GM23338 (cell line): ENCODE measurements at regions not wholly inside any gene's neighbourhood (a gene's known extent, or its start where the extent isn't known, plus 50 kb on each side); places are given as distances from the start of the nearest gene placed in this dataset.

Source experiments
- ATAC-seq: fragments of 200-7000 bp; cut with Tn5 transposase; 3 replicates; pipeline ENCODE4 v1.9.1; 2020
- DNase-seq: peaks from one replicate; pipeline ENCODE4 v3.0.0-alpha.2; 2015; ENCODE audit warnings: low spot score
- H2AFZ ChIP-seq: fragments of 200-600 bp; sonication (generic); 2 replicates; pipeline ENCODE4 v1.8.0; 2016; ENCODE audit warnings: antibody characterized with exemption, mild to moderate bottlenecking, moderate library complexity
- H3F3A ChIP-seq: fragments of 200-600 bp; sonication (generic); replicated peaks from 2 replicates; pipeline ENCODE4 v1.8.0; 2017; ENCODE audit warnings: antibody characterized with exemption, mixed run types, low read depth
- H3K27ac ChIP-seq: fragments of 200-600 bp; sonication (generic); 2 replicates; pipeline ENCODE4 v1.6.1; 2016; ENCODE audit warnings: low read depth
- H3K27me3 ChIP-seq: fragments of 200-600 bp; sonication (generic); 2 replicates; pipeline ENCODE4 v1.8.0; 2016; ENCODE audit warnings: mild to moderate bottlenecking, mixed run types, moderate library complexity; ENCODE audit not compliant: insufficient read depth
- H3K36me3 ChIP-seq: fragments of 200-600 bp; sonication (generic); 2 replicates; pipeline ENCODE4 v1.8.0; 2016; ENCODE audit warnings: mild to moderate bottlenecking; ENCODE audit not compliant: insufficient read depth
- H3K4me1 ChIP-seq: fragments of 200-600 bp; sonication (generic); 2 replicates; pipeline ENCODE4 v1.8.0; 2016; ENCODE audit warnings: mild to moderate bottlenecking, moderate library complexity; ENCODE audit not compliant: insufficient read depth
- H3K4me2 ChIP-seq: fragments of 200-600 bp; sonication (generic); 2 replicates; pipeline ENCODE4 v1.7.1; 2017; ENCODE audit warnings: mixed run types
- H3K4me3 ChIP-seq: fragments of 200-600 bp; sonication (generic); 2 replicates; pipeline ENCODE4 v1.6.1; 2016; ENCODE audit warnings: mixed run types
- H3K79me2 ChIP-seq: fragments of 200-600 bp; sonication (generic); replicated peaks from 2 replicates; pipeline ENCODE4 v1.8.0; 2017; ENCODE audit warnings: mild to moderate bottlenecking; ENCODE audit not compliant: insufficient read depth
- H3K9me2 ChIP-seq: fragments of 200-600 bp; sonication (generic); 2 replicates; pipeline ENCODE4 v1.8.0; 2017; ENCODE audit not compliant: insufficient read depth
- H4K20me1 ChIP-seq: fragments of 200-600 bp; sonication (generic); replicated peaks from 2 replicates; pipeline ENCODE4 v1.8.0; 2017; ENCODE audit warnings: mild to moderate bottlenecking; ENCODE audit not compliant: insufficient read depth
- H3K27ac Mint-ChIP-seq: 2 replicates; pipeline ENCODE4 v1.8.0; 2020; ENCODE audit warnings: inconsistent platforms, mild to moderate bottlenecking, moderate library complexity, mixed read lengths
- H3K27me3 Mint-ChIP-seq: 3 replicates; pipeline ENCODE4 v1.8.0; 2022; ENCODE audit warnings: low read depth, mild to moderate bottlenecking, moderate library complexity, mixed read lengths, inconsistent platforms; ENCODE audit not compliant: insufficient read depth, poor library complexity
- H3K36me3 Mint-ChIP-seq: 3 replicates; pipeline ENCODE4 v1.8.0; 2021; ENCODE audit warnings: low read depth, mild to moderate bottlenecking, inconsistent platforms, moderate library complexity, mixed read lengths
- H3K4me1 Mint-ChIP-seq: 3 replicates; pipeline ENCODE4 v1.8.0; 2020; ENCODE audit warnings: mild to moderate bottlenecking, inconsistent platforms, mixed read lengths
- H3K4me3 Mint-ChIP-seq: 3 replicates; pipeline ENCODE4 v1.8.0; 2021; ENCODE audit warnings: moderate library complexity, mild to moderate bottlenecking, inconsistent platforms, mixed read lengths
- H3K9me3 Mint-ChIP-seq: 3 replicates; pipeline ENCODE4 v1.8.0; 2020; ENCODE audit warnings: moderate library complexity, mild to moderate bottlenecking, inconsistent platforms, mixed read lengths
- EZH2phosphoT487 ChIP-seq: fragments of 200-600 bp; sonication (generic); IDR thresholded peaks from one replicate; pipeline ENCODE4 v1.8.1; 2018; ENCODE audit warnings: antibody characterized with exemption; ENCODE audit not compliant: unreplicated experiment
- JUNB ChIP-seq: IDR thresholded peaks from one replicate; pipeline ENCODE4 v1.6.1; 2016; ENCODE audit warnings: antibody characterized with exemption; ENCODE audit not compliant: unreplicated experiment
- POLR2AphosphoS5 ChIP-seq: IDR thresholded peaks from 2 replicates; pipeline ENCODE4 v1.6.1; 2016; ENCODE audit warnings: antibody characterized with exemption, low read depth
- STAT1 ChIP-seq: IDR thresholded peaks from one replicate; pipeline ENCODE4 v1.6.1; 2016; ENCODE audit warnings: antibody characterized with exemption; ENCODE audit not compliant: unreplicated experiment
- ZNF331 ChIP-seq: fragments of 250-450 bp; sonication (Bioruptor Pico); IDR thresholded peaks from 2 replicates; pipeline ENCODE4 v1.5.0; 2020; ENCODE audit warnings: low read depth, mild to moderate bottlenecking, moderate library complexity
- TF ChIP-seq, protein P1 (sequence below): fragments of 250-450 bp; sonication (Bioruptor Pico); IDR thresholded peaks from 2 replicates; pipeline ENCODE4 v1.5.0; 2020; ENCODE audit warnings: mild to moderate bottlenecking, moderate library complexity
- TF ChIP-seq, protein P2 (sequence below), 2 experiments: fragments of 200-600 bp in 1 of 2; sonication (generic) in 1 of 2; conservative IDR thresholded peaks; 2 replicates each; pipeline versions ENCODE4 v1.5.1 to v1.6.1; 2016 to 2017; ENCODE audit warnings: antibody characterized with exemption in 2 of 2, low read depth in 2 of 2, mild to moderate bottlenecking in 2 of 2, moderate library complexity in 1 of 2
- TF ChIP-seq, protein P3 (sequence below): IDR thresholded peaks from 2 replicates; pipeline ENCODE4 v1.6.1; 2016; ENCODE audit warnings: antibody characterized with exemption

DNA sequence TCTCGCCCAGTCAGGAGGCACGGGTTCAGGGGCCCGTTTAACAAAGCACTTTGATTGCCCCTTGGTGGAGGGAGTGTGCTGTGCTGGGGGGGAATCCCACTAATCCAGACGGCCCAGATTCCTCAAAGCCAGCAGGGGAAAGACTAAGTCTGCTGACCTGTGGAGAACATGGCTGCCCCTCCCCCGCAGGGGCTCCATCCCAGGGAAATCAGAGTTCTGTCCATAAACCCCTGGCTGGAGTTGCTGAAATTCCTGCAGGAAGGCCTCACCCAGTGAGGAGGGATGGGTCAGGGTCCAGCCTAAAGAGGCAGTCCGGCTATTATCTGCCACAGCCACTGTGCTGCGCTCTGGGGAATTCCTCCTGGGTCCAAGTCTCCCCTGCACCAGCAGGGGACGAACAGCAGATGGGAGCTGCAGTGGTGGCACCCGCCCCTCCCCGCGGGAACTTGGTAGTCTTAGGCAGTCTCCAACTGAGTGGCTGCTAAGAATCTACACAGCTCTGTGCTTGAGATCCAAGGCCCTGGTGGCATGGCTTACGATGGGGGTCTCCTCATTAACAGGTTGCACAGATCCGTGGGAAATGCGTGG is 174.0 kb upstream of the DAB2 start (continued):
- TF ChIP-seq, protein P1, sequence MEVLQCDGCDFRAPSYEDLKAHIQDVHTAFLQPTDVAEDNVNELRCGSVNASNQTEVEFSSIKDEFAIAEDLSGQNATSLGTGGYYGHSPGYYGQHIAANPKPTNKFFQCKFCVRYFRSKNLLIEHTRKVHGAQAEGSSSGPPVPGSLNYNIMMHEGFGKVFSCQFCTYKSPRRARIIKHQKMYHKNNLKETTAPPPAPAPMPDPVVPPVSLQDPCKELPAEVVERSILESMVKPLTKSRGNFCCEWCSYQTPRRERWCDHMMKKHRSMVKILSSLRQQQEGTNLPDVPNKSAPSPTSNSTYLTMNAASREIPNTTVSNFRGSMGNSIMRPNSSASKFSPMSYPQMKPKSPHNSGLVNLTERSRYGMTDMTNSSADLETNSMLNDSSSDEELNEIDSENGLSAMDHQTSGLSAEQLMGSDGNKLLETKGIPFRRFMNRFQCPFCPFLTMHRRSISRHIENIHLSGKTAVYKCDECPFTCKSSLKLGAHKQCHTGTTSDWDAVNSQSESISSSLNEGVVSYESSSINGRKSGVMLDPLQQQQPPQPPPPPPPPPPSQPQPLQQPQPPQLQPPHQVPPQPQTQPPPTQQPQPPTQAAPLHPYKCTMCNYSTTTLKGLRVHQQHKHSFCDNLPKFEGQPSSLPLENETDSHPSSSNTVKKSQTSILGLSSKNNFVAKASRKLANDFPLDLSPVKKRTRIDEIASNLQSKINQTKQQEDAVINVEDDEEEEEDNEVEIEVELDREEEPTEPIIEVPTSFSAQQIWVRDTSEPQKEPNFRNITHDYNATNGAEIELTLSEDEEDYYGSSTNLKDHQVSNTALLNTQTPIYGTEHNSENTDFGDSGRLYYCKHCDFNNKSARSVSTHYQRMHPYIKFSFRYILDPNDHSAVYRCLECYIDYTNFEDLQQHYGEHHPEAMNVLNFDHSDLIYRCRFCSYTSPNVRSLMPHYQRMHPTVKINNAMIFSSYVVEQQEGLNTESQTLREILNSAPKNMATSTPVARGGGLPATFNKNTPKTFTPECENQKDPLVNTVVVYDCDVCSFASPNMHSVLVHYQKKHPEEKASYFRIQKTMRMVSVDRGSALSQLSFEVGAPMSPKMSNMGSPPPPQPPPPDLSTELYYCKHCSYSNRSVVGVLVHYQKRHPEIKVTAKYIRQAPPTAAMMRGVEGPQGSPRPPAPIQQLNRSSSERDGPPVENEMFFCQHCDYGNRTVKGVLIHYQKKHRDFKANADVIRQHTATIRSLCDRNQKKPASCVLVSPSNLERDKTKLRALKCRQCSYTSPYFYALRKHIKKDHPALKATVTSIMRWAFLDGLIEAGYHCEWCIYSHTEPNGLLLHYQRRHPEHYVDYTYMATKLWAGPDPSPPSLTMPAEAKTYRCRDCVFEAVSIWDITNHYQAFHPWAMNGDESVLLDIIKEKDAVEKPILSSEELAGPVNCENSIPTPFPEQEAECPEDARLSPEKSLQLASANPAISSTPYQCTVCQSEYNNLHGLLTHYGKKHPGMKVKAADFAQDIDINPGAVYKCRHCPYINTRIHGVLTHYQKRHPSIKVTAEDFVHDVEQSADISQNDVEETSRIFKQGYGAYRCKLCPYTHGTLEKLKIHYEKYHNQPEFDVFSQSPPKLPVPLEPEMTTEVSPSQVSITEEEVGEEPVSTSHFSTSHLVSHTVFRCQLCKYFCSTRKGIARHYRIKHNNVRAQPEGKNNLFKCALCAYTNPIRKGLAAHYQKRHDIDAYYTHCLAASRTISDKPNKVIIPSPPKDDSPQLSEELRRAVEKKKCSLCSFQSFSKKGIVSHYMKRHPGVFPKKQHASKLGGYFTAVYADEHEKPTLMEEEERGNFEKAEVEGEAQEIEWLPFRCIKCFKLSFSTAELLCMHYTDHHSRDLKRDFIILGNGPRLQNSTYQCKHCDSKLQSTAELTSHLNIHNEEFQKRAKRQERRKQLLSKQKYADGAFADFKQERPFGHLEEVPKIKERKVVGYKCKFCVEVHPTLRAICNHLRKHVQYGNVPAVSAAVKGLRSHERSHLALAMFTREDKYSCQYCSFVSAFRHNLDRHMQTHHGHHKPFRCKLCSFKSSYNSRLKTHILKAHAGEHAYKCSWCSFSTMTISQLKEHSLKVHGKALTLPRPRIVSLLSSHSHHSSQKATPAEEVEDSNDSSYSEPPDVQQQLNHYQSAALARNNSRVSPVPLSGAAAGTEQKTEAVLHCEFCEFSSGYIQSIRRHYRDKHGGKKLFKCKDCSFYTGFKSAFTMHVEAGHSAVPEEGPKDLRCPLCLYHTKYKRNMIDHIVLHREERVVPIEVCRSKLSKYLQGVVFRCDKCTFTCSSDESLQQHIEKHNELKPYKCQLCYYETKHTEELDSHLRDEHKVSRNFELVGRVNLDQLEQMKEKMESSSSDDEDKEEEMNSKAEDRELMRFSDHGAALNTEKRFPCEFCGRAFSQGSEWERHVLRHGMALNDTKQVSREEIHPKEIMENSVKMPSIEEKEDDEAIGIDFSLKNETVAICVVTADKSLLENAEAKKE (CRISPR knock-in tag): no peak
- TF ChIP-seq EZH2phosphoT487: no peak

DNA sequence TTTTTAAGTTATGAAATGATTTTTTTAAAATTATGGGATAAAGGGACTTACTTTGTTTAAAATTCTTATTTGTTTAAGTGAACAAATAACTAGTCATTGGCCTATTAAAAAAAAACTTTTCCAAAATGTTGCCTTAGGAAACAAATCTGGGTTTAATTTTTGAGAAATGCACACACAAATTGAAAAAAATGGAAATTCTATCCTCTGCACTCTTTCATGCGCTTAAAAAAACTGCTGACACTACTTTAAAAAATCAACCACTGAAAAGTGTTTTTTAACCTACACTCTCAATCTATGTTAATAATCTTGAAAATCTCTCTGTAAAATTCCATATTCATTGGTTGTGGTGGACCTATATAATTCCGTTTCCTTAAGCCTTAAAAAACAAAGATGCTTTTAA is 163.4 kb upstream of the DAB2 start:
- H3K36me3 Mint-ChIP-seq: no peaks in the 10 kb centered on the region
- ATAC-seq (no peak), DNase-seq (no peak)
- Histone ChIP-seq H3K79me2 (no peaks in the 10 kb centered on the region), H3K27ac (no peak overlapping the region), H3K4me1 (no peaks in the 10 kb centered on the region), H3K36me3 (no peaks in the 10 kb centered on the region), H2AFZ (no peak overlapping the region), H3K9me2 (no peaks in the 10 kb centered on the region), H3F3A (no peaks in the 10 kb centered on the region), H3K27me3 (no peaks in the 10 kb centered on the region), H3K4me2 (no peak overlapping the region), H3K4me3 (no peak overlapping the region), H4K20me1 (no peaks in the 10 kb centered on the region)
- TF ChIP-seq, protein P2, sequence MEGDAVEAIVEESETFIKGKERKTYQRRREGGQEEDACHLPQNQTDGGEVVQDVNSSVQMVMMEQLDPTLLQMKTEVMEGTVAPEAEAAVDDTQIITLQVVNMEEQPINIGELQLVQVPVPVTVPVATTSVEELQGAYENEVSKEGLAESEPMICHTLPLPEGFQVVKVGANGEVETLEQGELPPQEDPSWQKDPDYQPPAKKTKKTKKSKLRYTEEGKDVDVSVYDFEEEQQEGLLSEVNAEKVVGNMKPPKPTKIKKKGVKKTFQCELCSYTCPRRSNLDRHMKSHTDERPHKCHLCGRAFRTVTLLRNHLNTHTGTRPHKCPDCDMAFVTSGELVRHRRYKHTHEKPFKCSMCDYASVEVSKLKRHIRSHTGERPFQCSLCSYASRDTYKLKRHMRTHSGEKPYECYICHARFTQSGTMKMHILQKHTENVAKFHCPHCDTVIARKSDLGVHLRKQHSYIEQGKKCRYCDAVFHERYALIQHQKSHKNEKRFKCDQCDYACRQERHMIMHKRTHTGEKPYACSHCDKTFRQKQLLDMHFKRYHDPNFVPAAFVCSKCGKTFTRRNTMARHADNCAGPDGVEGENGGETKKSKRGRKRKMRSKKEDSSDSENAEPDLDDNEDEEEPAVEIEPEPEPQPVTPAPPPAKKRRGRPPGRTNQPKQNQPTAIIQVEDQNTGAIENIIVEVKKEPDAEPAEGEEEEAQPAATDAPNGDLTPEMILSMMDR (conservative IDR thresholded peaks at IDR 0.05; ENCODE audit: low read depth in 2 of 2): no peak
- TF ChIP-seq, protein P3, sequence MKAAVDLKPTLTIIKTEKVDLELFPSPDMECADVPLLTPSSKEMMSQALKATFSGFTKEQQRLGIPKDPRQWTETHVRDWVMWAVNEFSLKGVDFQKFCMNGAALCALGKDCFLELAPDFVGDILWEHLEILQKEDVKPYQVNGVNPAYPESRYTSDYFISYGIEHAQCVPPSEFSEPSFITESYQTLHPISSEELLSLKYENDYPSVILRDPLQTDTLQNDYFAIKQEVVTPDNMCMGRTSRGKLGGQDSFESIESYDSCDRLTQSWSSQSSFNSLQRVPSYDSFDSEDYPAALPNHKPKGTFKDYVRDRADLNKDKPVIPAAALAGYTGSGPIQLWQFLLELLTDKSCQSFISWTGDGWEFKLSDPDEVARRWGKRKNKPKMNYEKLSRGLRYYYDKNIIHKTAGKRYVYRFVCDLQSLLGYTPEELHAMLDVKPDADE: no peak
- TF ChIP-seq ZNF331 (CRISPR knock-in tag): no peak
- TF ChIP-seq POLR2AphosphoS5: no peak
- TF ChIP-seq JUNB: no peak
- TF ChIP-seq EZH2phosphoT487: no peak
- TF ChIP-seq STAT1: no peak
- no peak overlapping the region for H3K4me3 Mint-ChIP-seq
- no peaks in the 10 kb centered on the region for H3K4me1 Mint-ChIP-seq
- H3K27ac Mint-ChIP-seq: no peak overlapping the region
- no peaks in the 10 kb centered on the region for H3K27me3 Mint-ChIP-seq
- H3K9me3 Mint-ChIP-seq: no peaks in the 10 kb centered on the region
